Ishikawa (cell line): ENCODE measurements at regions not wholly inside any gene's neighbourhood (a gene's known extent, or its start where the extent isn't known, plus 50 kb on each side); places are given as distances from the start of the nearest gene placed in this dataset.

Experiments
- CREB1 ChIP-seq: IDR thresholded peaks from 2 replicates; pipeline ENCODE4 v1.6.1; 2012; ENCODE audit warnings: low read depth
- EGR1 ChIP-seq: IDR thresholded peaks from 2 replicates; pipeline ENCODE4 v1.6.1; 2012
- FOXM1 ChIP-seq: IDR thresholded peaks from 2 replicates; pipeline ENCODE4 v1.6.1; 2012; ENCODE audit warnings: low read depth, borderline replicate concordance
- MAX ChIP-seq: IDR thresholded peaks from 2 replicates; pipeline ENCODE4 v1.6.1; 2012
- NFIC ChIP-seq: IDR thresholded peaks from 2 replicates; pipeline ENCODE4 v1.6.1; 2012
- RAD21 ChIP-seq: IDR thresholded peaks from 2 replicates; pipeline ENCODE4 v1.6.1; 2012; ENCODE audit warnings: low read depth
- REST ChIP-seq: IDR thresholded peaks from 2 replicates; pipeline ENCODE4 v1.6.1; 2012; ENCODE audit warnings: low read depth, mild to moderate bottlenecking
- TAF1 ChIP-seq: IDR thresholded peaks from 2 replicates; pipeline ENCODE4 v1.6.1; 2012; ENCODE audit warnings: low read depth, mild to moderate bottlenecking
- TEAD4 ChIP-seq: IDR thresholded peaks from 2 replicates; pipeline ENCODE4 v1.6.1; 2012
- YY1 ChIP-seq: IDR thresholded peaks from 2 replicates; pipeline ENCODE4 v1.6.1; 2012; ENCODE audit warnings: low read depth

GRCh38 chr10:131371571-131371970 lies 60.0 kb upstream of the TCERG1L start:
- TF ChIP-seq CREB1 (no peak), TAF1 (no peak), FOXM1 (no peak), EGR1 (no peak), RAD21 (no peak), MAX (no peak), YY1 (no peak), TEAD4 (no peak), NFIC (no peak), REST (no peak)
